ENCODE measurements at regions not wholly inside any gene's neighbourhood (a gene's known extent, or its start where the extent isn't known, plus 50 kb on each side); places are given as distances from the start of the nearest gene placed in this dataset.

DNA sequence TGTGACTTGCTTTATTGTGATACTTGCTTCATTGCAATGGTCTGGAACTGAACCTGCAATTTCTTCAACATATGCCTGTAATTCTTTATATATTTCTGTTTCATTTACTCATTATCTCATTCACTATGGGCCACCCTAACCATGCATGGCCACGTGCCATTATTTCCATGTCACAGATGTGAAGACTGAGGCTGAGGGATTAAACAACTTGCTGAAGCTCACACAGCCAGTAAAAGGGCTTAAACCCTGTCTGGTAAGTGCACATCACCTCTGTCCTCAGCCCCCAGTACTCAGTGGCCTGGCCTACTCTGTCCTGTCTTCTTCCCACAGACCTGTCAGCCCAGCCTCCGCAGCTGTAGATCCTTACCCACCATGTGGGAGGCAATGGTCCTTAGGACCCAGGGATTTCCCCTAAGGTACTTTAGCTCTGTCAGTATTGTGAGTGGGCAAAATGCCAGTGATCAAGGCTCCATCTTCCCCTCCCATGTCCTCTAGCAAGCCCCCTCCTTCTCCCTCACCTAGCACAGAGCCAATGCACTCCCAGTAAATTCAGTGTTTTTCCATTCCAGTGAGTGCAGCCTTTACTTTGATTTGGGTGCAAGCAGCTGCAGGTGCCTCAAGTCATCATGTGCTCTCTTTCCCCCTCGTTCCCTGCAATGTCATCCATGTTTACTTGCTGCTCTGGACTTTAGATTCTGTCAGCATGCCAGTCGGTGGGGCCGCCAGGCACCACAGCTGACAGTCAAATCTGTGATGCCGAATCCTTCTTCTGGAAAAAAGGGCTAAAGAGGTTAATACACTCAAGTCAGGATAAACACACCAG is 228.2 kb upstream of the PROX1 start:
- no peaks in the 10 kb centered on the region for H3K4me1 ChIP-seq
- no peak overlapping the region for H3K27ac ChIP-seq
- no peak overlapping the region for H3K4me3 ChIP-seq
- TF ChIP-seq, protein P1, sequence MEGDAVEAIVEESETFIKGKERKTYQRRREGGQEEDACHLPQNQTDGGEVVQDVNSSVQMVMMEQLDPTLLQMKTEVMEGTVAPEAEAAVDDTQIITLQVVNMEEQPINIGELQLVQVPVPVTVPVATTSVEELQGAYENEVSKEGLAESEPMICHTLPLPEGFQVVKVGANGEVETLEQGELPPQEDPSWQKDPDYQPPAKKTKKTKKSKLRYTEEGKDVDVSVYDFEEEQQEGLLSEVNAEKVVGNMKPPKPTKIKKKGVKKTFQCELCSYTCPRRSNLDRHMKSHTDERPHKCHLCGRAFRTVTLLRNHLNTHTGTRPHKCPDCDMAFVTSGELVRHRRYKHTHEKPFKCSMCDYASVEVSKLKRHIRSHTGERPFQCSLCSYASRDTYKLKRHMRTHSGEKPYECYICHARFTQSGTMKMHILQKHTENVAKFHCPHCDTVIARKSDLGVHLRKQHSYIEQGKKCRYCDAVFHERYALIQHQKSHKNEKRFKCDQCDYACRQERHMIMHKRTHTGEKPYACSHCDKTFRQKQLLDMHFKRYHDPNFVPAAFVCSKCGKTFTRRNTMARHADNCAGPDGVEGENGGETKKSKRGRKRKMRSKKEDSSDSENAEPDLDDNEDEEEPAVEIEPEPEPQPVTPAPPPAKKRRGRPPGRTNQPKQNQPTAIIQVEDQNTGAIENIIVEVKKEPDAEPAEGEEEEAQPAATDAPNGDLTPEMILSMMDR (IDR thresholded peaks at IDR 0.05): no peak
- no peaks in the 10 kb centered on the region for H3K9me3 ChIP-seq
- H3K27me3 ChIP-seq: no peaks in the 10 kb centered on the region
- no peaks in the 10 kb centered on the region for H3K36me3 ChIP-seq
- DNase-seq (ENCODE audit: low spot score): no peak

DNA sequence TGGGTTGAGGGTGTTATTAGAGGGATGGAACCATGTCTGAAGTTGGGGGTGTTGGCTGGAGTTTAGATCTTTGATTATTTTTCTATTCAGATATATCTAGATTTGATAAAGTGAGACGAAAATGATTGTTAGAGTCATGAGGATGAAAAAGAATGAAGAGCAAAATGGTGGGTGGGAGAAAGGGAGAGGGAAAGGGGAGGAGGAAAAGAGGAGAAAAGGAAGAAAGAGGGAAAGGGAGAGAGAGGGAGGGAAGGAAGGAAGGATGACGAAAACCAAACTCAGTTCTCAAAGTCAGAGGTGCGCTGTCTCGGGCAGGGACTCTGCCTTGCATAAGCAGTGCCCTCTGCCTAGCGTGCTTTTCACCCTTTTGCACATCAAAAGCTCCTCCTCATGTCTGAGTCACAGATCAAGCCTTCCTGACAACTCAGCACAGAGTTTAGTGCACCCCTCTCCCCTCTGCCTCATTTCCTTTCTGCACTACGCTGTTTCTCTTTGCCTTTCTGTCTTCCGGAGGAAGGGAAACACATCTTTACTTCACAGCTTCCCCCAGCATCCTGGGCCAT is 225.8 kb upstream of the PROX1 start:
- Histone ChIP-seq H3K9me3 (no peaks in the 10 kb centered on the region), H3K4me3 (no peak overlapping the region), H3K27ac (no peak overlapping the region), H3K4me1 (no peaks in the 10 kb centered on the region), H3K27me3 (no peaks in the 10 kb centered on the region), H3K36me3 (no peaks in the 10 kb centered on the region)
- no peak for DNase-seq (ENCODE audit: low spot score)
- TF ChIP-seq, protein P1 (IDR thresholded peaks at IDR 0.05): no peak

DNA sequence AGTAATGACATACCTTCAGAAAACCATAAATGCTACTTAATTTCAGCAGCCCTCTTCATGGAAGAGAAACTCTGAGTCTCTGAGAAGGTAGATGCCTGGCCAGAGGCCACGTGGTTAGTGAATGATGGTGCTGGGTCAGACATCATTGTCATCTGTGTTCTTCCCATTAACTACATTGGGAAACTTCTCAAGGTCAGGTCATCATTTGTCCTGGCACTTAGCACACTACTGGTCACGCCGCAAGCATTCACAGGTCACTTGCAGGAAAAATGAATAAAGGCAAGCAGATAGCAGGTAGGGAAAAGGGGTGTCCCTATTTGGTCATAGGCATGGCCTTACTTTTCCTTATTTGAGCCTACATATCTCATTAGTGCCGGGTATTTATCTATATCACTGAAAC is 220.1 kb upstream of the PROX1 start:
- Histone ChIP-seq H3K9me3 (no peaks in the 10 kb centered on the region), H3K27ac (no peak overlapping the region), H3K4me3 (no peak overlapping the region), H3K27me3 (no peaks in the 10 kb centered on the region), H3K4me1 (no peaks in the 10 kb centered on the region), H3K36me3 (no peaks in the 10 kb centered on the region)
- no peak for DNase-seq (ENCODE audit: low spot score)
- TF ChIP-seq, protein P1 (IDR thresholded peaks at IDR 0.05): no peak

DNA sequence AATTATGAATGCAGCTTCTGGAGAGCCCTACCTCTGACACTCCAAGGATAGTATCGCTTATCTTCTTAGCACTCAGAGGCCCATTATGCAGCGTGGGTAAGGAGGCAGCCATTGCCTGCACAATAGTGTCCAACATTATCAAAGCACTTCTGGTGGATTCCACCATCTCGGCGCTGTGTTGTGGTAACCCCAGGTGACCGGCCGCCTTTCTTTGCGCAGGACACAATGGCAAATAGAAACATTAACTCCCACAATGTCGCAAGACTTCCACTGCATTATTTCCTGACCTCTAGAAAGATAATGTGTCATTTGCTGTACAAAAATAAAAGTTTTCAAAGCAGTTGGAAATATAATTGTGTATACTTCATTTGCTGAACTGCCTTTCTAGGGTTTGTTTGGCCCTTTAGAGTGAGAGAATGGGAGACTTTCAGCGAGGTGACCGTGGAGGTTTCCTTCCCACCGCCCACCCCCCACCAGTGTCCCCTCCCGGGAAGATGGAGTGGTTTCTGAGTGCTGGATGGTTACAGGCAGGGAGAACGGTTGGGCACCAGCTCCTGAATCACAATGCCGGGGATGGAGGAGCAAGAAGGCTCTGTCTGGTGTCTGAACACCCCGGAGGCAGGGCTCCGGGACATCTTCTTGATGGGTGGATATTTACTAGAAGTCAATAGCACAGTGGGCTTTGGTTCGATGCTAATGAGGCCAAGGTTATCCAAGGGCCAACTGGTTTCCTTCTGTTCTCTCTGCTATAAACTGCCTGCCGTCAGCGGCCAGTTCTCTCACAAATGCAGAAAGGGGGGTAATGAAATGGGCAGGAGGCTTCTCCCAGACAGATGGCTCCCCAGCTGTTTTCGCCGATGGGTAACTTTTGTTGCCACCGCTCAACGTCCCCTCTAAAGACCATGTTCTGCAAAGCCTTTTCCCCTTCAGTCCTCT is 215.4 kb upstream of the PROX1 start:
- TF ChIP-seq, protein P1 (IDR thresholded peaks at IDR 0.05): no peak
- H3K4me3 ChIP-seq: no peak overlapping the region
- no peaks in the 10 kb centered on the region for H3K27me3 ChIP-seq
- peaks cover 0 to 4% of the 10 kb centered on the region in 2 donors for H3K9me3 ChIP-seq
- H3K27ac ChIP-seq: no peak overlapping the region
- no peak for DNase-seq (ENCODE audit: low spot score)
- no peaks in the 10 kb centered on the region for H3K4me1 ChIP-seq
- no peaks in the 10 kb centered on the region for H3K36me3 ChIP-seq

DNA sequence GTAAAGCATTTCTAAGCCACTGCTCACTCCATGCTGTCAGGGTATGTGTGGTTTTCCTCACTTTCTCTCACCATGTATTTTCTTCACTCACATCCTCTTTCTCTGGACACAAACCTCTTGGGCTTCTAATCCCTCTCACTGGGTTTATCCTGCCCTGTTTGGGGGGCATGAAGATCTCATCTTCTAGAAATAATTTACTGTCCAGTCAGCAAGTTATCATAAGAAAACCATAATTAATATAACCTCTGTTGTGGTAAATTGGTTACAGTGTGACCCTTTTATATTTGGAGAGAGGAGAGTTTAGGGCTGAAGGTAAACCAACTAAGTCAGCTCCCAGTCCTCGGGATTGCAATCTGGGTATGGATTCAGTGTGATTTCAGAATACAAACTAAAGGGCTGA is 213.8 kb upstream of the PROX1 start:
- H3K27ac ChIP-seq: no peak overlapping the region
- no peaks in the 10 kb centered on the region for H3K36me3 ChIP-seq
- no peak overlapping the region for H3K4me3 ChIP-seq
- DNase-seq (ENCODE audit: low spot score): no peak
- H3K27me3 ChIP-seq: no peaks in the 10 kb centered on the region
- H3K9me3 ChIP-seq: peaks cover 0 to 4% of the 10 kb centered on the region in 2 donors
- no peaks in the 10 kb centered on the region for H3K4me1 ChIP-seq
- TF ChIP-seq, protein P1 (IDR thresholded peaks at IDR 0.05): no peak
